ENCODE measurements at regions not wholly inside any gene's neighbourhood (a gene's known extent, or its start where the extent isn't known, plus 50 kb on each side); places are given as distances from the start of the nearest gene placed in this dataset.

- TF ChIP-seq CTCF (IDR thresholded peaks at IDR 0.05) = no peak
- no peak for TF ChIP-seq SIN3A (IDR thresholded peaks at IDR 0.05; ENCODE audit: borderline replicate concordance, insufficient read depth, low read depth, low read length)
- TF ChIP-seq POLR2AphosphoS5 (IDR thresholded peaks at IDR 0.05; ENCODE audit: low read depth, low read length) = no peak
- TF ChIP-seq TCF7L2 (IDR thresholded peaks at IDR 0.05; ENCODE audit: low read depth, low read length) = no peak
These were observed 461.5 kb downstream of the IRS1 start for GRCh38 chr2:226337941-226338600.

Data from Panc1 (cell line).